Chondrocyte (in vitro differentiated cells): ENCODE measurements at regions not wholly inside any gene's neighbourhood (a gene's known extent, or its start where the extent isn't known, plus 50 kb on each side); places are given as distances from the start of the nearest gene placed in this dataset.

Source experiments
- DNase-seq: peaks from one replicate; pipeline ENCODE4 v3.0.0; 2021; ENCODE audit warnings: mixed read lengths, low spot score
- H3K27ac Mint-ChIP-seq: one replicate; pipeline ENCODE4 v1.8.0; 2021; ENCODE audit warnings: mild to moderate bottlenecking, moderate library complexity, mixed read lengths; ENCODE audit not compliant: unreplicated experiment
- H3K27me3 Mint-ChIP-seq: 2 replicates; pipeline ENCODE4 v1.8.0; 2021; ENCODE audit warnings: low read depth, mixed read lengths
- H3K36me3 Mint-ChIP-seq: 2 replicates; pipeline ENCODE4 v1.8.0; 2021; ENCODE audit warnings: low read depth, mixed read lengths
- H3K4me1 Mint-ChIP-seq: 2 replicates; pipeline ENCODE4 v1.8.0; 2021; ENCODE audit warnings: low read depth, mild to moderate bottlenecking, mixed read lengths
- H3K4me3 Mint-ChIP-seq: one replicate; pipeline ENCODE4 v1.8.0; 2021; ENCODE audit warnings: mild to moderate bottlenecking, moderate library complexity, mixed read lengths; ENCODE audit not compliant: unreplicated experiment
- H3K9me3 Mint-ChIP-seq: 2 replicates; pipeline ENCODE4 v1.8.0; 2021; ENCODE audit warnings: low read depth, mixed read lengths
- CTCF ChIP-seq: fragments of 200-600 bp; sonication (generic); IDR thresholded peaks from 2 replicates; pipeline ENCODE4 v1.5.0; 2021; ENCODE audit warnings: antibody characterized with exemption, mild to moderate bottlenecking, moderate library complexity

GRCh38 chr2:49265471-49265870, 111.2 kb upstream of the FSHR start:
- no peak for TF ChIP-seq CTCF
- Mint-ChIP-seq H3K36me3 (no peaks in the 10 kb centered on the region), H3K4me3 (no peak overlapping the region), H3K9me3 (no peaks in the 10 kb centered on the region), H3K4me1 (no peaks in the 10 kb centered on the region), H3K27me3 (peaks cover 41% of the 10 kb centered on the region), H3K27ac (no peak overlapping the region)
- DNase-seq, result no peak

GRCh38 chr2:49262801-49263560, 108.7 kb upstream of the FSHR start:
- no peak overlapping the region for H3K4me3 Mint-ChIP-seq
- H3K27ac Mint-ChIP-seq, result no peak overlapping the region
- no peaks in the 10 kb centered on the region for H3K36me3 Mint-ChIP-seq
- H3K4me1 Mint-ChIP-seq, result no peaks in the 10 kb centered on the region
- no peaks in the 10 kb centered on the region for H3K9me3 Mint-ChIP-seq
- TF ChIP-seq CTCF, result no peak
- peaks cover 52% of the 10 kb centered on the region for H3K27me3 Mint-ChIP-seq
- no peak for DNase-seq

- TF ChIP-seq CTCF, result no peak
- DNase-seq, result no peak
- Mint-ChIP-seq H3K9me3 (no peaks in the 10 kb centered on the region), H3K36me3 (no peaks in the 10 kb centered on the region), H3K27me3 (peaks cover 54% of the 10 kb centered on the region), H3K4me3 (no peak overlapping the region), H3K27ac (no peak overlapping the region), H3K4me1 (no peaks in the 10 kb centered on the region)
Measured at GRCh38 chr2:49261781-49262180, 107.5 kb upstream of the FSHR start.

- Mint-ChIP-seq H3K27me3 (peaks cover 54% of the 10 kb centered on the region), H3K36me3 (no peaks in the 10 kb centered on the region), H3K9me3 (no peaks in the 10 kb centered on the region), H3K4me3 (no peak overlapping the region), H3K4me1 (no peaks in the 10 kb centered on the region), H3K27ac (no peak overlapping the region)
- no peak for DNase-seq
- TF ChIP-seq CTCF, result no peak
Measured at GRCh38 chr2:49260979-49261538, 106.7 kb upstream of the FSHR start.

GRCh38 chr2:49259926-49260325, 105.6 kb upstream of the FSHR start:
- TF ChIP-seq CTCF, result no peak
- no peak for DNase-seq
- peaks cover 50% of the 10 kb centered on the region for H3K27me3 Mint-ChIP-seq
- H3K4me1 Mint-ChIP-seq, result no peaks in the 10 kb centered on the region
- H3K4me3 Mint-ChIP-seq, result no peak overlapping the region
- H3K27ac Mint-ChIP-seq, result no peak overlapping the region
- H3K9me3 Mint-ChIP-seq, result no peaks in the 10 kb centered on the region
- no peaks in the 10 kb centered on the region for H3K36me3 Mint-ChIP-seq
